ENCODE measurements at regions not wholly inside any gene's neighbourhood (a gene's known extent, or its start where the extent isn't known, plus 50 kb on each side); places are given as distances from the start of the nearest gene placed in this dataset.

DNA sequence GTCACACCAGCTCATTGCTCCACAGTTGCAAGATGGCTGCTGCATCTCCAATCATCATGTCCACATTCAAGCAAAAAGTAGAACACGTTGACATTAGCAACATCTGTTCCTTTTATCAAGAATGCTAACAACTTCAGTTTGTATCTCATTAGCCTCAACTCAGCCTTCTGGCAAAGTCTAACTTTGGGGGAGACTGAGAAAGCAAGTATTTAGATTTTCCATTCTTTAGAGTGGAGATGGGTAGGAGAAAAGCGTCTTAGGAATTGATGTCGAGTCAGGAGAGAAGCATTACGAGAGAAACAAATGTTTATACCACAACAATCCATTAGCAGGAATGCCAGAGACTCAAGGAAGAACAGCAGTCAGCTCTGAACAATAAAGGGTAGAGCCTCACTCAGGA is 446.3 kb downstream of the ENC1 start:
- no peak for TF ChIP-seq EP300 (IDR thresholded peaks at IDR 0.05)
- no peak for TF ChIP-seq POLR2A (IDR thresholded peaks at IDR 0.05)
- TF ChIP-seq, protein P1, sequence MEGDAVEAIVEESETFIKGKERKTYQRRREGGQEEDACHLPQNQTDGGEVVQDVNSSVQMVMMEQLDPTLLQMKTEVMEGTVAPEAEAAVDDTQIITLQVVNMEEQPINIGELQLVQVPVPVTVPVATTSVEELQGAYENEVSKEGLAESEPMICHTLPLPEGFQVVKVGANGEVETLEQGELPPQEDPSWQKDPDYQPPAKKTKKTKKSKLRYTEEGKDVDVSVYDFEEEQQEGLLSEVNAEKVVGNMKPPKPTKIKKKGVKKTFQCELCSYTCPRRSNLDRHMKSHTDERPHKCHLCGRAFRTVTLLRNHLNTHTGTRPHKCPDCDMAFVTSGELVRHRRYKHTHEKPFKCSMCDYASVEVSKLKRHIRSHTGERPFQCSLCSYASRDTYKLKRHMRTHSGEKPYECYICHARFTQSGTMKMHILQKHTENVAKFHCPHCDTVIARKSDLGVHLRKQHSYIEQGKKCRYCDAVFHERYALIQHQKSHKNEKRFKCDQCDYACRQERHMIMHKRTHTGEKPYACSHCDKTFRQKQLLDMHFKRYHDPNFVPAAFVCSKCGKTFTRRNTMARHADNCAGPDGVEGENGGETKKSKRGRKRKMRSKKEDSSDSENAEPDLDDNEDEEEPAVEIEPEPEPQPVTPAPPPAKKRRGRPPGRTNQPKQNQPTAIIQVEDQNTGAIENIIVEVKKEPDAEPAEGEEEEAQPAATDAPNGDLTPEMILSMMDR (IDR thresholded peaks at IDR 0.05): no peak
